Renal cortex interstitium (tissue), 11 donors: ENCODE measurements at regions not wholly inside any gene's neighbourhood (a gene's known extent, or its start where the extent isn't known, plus 50 kb on each side); places are given as distances from the start of the nearest gene placed in this dataset.

Experiments
- DNase-seq, 11 donors: peaks; one replicate each; pipeline ENCODE4 v3.0.0-alpha.2; 2013; ENCODE audit warnings: low read depth in 9 of 11, low spot score in 4 of 11; ENCODE audit errors: extremely low read depth in 1 of 11

GRCh38 chr2:121080013-121080772 is 204.8 kb downstream of the TFCP2L1 start:
- peak in 6 of 11 donors; percentile 60 to 76 (median 72) for DNase-seq

- no peak for DNase-seq
These were observed 203.3 kb downstream of the TFCP2L1 start for GRCh38 chr2:121081701-121082100.

GRCh38 chr2:121082191-121082590 is 202.8 kb downstream of the TFCP2L1 start:
- DNase-seq = no peak

- DNase-seq = no peak
These were observed 200.8 kb downstream of the TFCP2L1 start for GRCh38 chr2:121084130-121084680.

- DNase-seq = no peak
These were observed 199.2 kb downstream of the TFCP2L1 start for GRCh38 chr2:121085801-121086200.

- DNase-seq = no peak
These were observed 198.6 kb downstream of the TFCP2L1 start for GRCh38 chr2:121086450-121086849.

- DNase-seq = no peak
These were observed 197.9 kb downstream of the TFCP2L1 start for GRCh38 chr2:121087117-121087516.

GRCh38 chr2:121088251-121089165 is 196.5 kb downstream of the TFCP2L1 start:
- DNase-seq = no peak

GRCh38 chr2:121089166-121089510 is 195.9 kb downstream of the TFCP2L1 start:
- no peak for DNase-seq

- no peak for DNase-seq
These were observed 194.8 kb downstream of the TFCP2L1 start for GRCh38 chr2:121090088-121090715.

GRCh38 chr2:121092095-121092494 is 192.9 kb downstream of the TFCP2L1 start:
- no peak for DNase-seq

GRCh38 chr2:121093692-121094091 is 191.3 kb downstream of the TFCP2L1 start:
- DNase-seq = no peak

- no peak for DNase-seq
These were observed 190.9 kb downstream of the TFCP2L1 start for GRCh38 chr2:121094101-121094500.

GRCh38 chr2:121094845-121095244 is 190.2 kb downstream of the TFCP2L1 start:
- DNase-seq = no peak

- DNase-seq = no peak
These were observed 189.5 kb downstream of the TFCP2L1 start for GRCh38 chr2:121095257-121096080.

- no peak for DNase-seq
These were observed 188.4 kb downstream of the TFCP2L1 start for GRCh38 chr2:121096611-121097010.

GRCh38 chr2:121098556-121098955 is 186.4 kb downstream of the TFCP2L1 start:
- DNase-seq = no peak

- no peak for DNase-seq
These were observed 185.4 kb downstream of the TFCP2L1 start for GRCh38 chr2:121099329-121100290.
